ENCODE measurements at regions not wholly inside any gene's neighbourhood (a gene's known extent, or its start where the extent isn't known, plus 50 kb on each side); places are given as distances from the start of the nearest gene placed in this dataset.

- no peaks in the 10 kb centered on the region for H3K4me1 ChIP-seq
- no peaks in the 10 kb centered on the region for H3K36me3 ChIP-seq
- H3K4me3 ChIP-seq, result no peak overlapping the region
- intact Hi-C loops (cut with DNase I), result no loop called here
- WGBS, 2 donors, result 19 to 68% methylated on average over 3 of the region's 3 CpGs
- no peak for DNase-seq
- no peaks in the 10 kb centered on the region for H3K27me3 ChIP-seq
- H3K9me3 ChIP-seq, result no peaks in the 10 kb centered on the region
- no peak for TF ChIP-seq EP300 (IDR thresholded peaks at IDR 0.05)
- no peak for TF ChIP-seq POLR2AphosphoS5 (IDR thresholded peaks at IDR 0.05)
- TF ChIP-seq POLR2A (IDR thresholded peaks at IDR 0.05), result no peak
- no peak for TF ChIP-seq CTCF (IDR thresholded peaks at IDR 0.05)
- no peak overlapping the region for H3K27ac ChIP-seq
Observed at GRCh38 chr1:185529673-185530072, 204.5 kb upstream of the HMCN1 start.

- Histone ChIP-seq H3K4me1 (no peaks in the 10 kb centered on the region), H3K4me3 (no peak overlapping the region), H3K27ac (no peak overlapping the region), H3K9me3 (no peaks in the 10 kb centered on the region), H3K27me3 (no peaks in the 10 kb centered on the region), H3K36me3 (no peaks in the 10 kb centered on the region)
- no peak for TF ChIP-seq EP300 (IDR thresholded peaks at IDR 0.05)
- no peak for TF ChIP-seq POLR2A (IDR thresholded peaks at IDR 0.05)
- no peak for TF ChIP-seq POLR2AphosphoS5 (IDR thresholded peaks at IDR 0.05)
- no peak for TF ChIP-seq CTCF (IDR thresholded peaks at IDR 0.05)
- 75 to 87% methylated on average over 4 of the region's 4 CpGs for WGBS, 2 donors
- intact Hi-C loops (cut with DNase I), result no loop called here
- DNase-seq, result no peak
Observed at GRCh38 chr1:185528084-185528676, 206.0 kb upstream of the HMCN1 start.

GRCh38 chr1:185526344-185527307 is 207.6 kb upstream of the HMCN1 start:
- no peaks in the 10 kb centered on the region for H3K27me3 ChIP-seq
- H3K4me1 ChIP-seq, result no peaks in the 10 kb centered on the region
- intact Hi-C loops (cut with DNase I), result no loop called here
- TF ChIP-seq POLR2AphosphoS5 (IDR thresholded peaks at IDR 0.05) (no peak), EP300 (IDR thresholded peaks at IDR 0.05) (no peak), POLR2A (IDR thresholded peaks at IDR 0.05) (no peak), CTCF (IDR thresholded peaks at IDR 0.05) (no peak)
- no peak for DNase-seq
- H3K27ac ChIP-seq, result no peak overlapping the region
- H3K36me3 ChIP-seq, result no peaks in the 10 kb centered on the region
- WGBS, 2 donors, result 62 to 93% methylated on average over 1 of the region's 1 CpG
- H3K9me3 ChIP-seq, result no peaks in the 10 kb centered on the region
- no peak overlapping the region for H3K4me3 ChIP-seq

- Histone ChIP-seq H3K27ac (no peak overlapping the region), H3K9me3 (no peaks in the 10 kb centered on the region), H3K36me3 (no peaks in the 10 kb centered on the region), H3K4me3 (no peak overlapping the region), H3K27me3 (no peaks in the 10 kb centered on the region), H3K4me1 (no peaks in the 10 kb centered on the region)
- intact Hi-C loops (cut with DNase I), result no loop called here
- no peak for DNase-seq
- WGBS, 2 donors, result 85 to 86% methylated on average over 2 of the region's 2 CpGs
- TF ChIP-seq EP300 (IDR thresholded peaks at IDR 0.05), result no peak
- no peak for TF ChIP-seq POLR2A (IDR thresholded peaks at IDR 0.05)
Observed at GRCh38 chr1:185520188-185520920, 203.3 kb upstream of the IVNS1ABP start.

All from sigmoid colon (tissue), 6 donors.